ENCODE measurements at regions not wholly inside any gene's neighbourhood (a gene's known extent, or its start where the extent isn't known, plus 50 kb on each side); places are given as distances from the start of the nearest gene placed in this dataset.

DNA sequence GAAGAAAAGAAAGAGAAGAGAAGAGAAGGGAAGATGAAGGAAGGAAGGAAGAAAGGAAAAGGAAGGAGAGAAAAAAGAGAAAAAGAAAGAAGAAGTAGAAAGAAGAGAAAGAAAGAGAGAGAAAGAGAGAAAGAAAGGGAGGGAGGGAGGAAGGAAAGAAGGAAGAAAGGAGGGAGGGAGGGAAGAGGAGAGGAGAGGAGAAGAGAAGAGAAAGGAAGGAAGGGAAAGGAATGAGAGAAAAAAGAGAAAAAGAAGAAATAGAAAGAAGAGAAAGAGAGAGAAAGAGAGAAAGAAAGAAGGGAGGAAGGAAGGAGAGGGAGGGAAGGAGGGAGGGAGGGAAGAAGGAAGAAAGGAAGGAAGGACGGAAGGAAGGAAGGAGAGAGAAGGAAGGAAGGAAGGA, 217.9 kb upstream of the POU1F1 start:
- TF ChIP-seq POLR2A (IDR thresholded peaks at IDR 0.05; ENCODE audit: low read depth, low read length) (no peak), POLR2AphosphoS5 (IDR thresholded peaks at IDR 0.05; ENCODE audit: low read depth, low read length) (no peak)
